ENCODE measurements at regions not wholly inside any gene's neighbourhood (a gene's known extent, or its start where the extent isn't known, plus 50 kb on each side); places are given as distances from the start of the nearest gene placed in this dataset.
A peak's percentile ranks its signal among the peaks of the same experiment; 100 is the strongest.

DNA sequence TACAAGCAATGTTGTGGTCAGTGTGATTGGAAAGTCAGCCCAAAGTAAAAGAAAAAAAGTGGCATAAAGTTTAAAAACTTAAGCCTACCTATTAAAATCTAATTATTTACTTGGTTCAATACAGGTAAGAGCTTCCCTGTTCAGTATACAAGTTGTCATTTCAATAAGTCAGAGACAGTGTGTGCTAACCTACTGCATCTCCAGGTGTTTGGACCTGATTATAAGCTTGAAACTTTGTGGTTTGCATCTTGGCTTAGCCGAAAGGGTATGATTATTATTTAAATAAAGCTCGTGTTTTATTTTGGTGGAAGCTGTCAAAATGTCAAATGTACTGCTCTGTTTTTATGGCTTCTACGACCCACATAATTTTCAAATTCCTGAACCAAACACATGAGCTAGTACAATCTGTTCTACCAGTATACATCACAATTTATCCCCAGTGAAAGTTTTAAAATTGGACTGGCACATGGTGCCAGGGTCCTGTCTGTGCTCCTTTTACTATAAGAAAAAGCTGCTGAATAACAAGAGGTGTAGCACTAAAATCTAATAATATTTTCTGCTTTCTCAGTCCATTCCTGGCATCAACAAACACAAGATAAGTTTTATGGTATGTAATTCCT lies 103.9 kb upstream of the ANO3 start:
- H3K4me1 ChIP-seq (ENCODE audit: control insufficient read depth in 5 of 5, insufficient read depth in 5 of 5, low read length in 5 of 5), result no peaks in the 10 kb centered on the region
- no peak overlapping the region for H3K9ac ChIP-seq (ENCODE audit: insufficient read depth in 1 of 2, low read length in 2 of 2)
- H3K4me3 ChIP-seq, result no peak overlapping the region
- 16 to 77% methylated on average over 3 of the region's 3 CpGs for WGBS, 2 donors
- ATAC-seq (ENCODE audit: insufficient read depth, low FRiP score) (no peak), DNase-seq (no peak)
- H3K27ac ChIP-seq (ENCODE audit: low read depth in 1 of 2, low read length in 1 of 2), result no peak overlapping the region
- H3K27me3 ChIP-seq (ENCODE audit: control insufficient read depth in 3 of 3, insufficient read depth in 3 of 3, low read length in 2 of 3), result no peaks in the 10 kb centered on the region
- H3K9me3 ChIP-seq (ENCODE audit: control insufficient read depth in 4 of 4, insufficient read depth in 3 of 4, low read length in 3 of 4), result peaks cover 0 to 3% (median 0%) of the 10 kb centered on the region in 4 donors
- TF ChIP-seq, protein P1, sequence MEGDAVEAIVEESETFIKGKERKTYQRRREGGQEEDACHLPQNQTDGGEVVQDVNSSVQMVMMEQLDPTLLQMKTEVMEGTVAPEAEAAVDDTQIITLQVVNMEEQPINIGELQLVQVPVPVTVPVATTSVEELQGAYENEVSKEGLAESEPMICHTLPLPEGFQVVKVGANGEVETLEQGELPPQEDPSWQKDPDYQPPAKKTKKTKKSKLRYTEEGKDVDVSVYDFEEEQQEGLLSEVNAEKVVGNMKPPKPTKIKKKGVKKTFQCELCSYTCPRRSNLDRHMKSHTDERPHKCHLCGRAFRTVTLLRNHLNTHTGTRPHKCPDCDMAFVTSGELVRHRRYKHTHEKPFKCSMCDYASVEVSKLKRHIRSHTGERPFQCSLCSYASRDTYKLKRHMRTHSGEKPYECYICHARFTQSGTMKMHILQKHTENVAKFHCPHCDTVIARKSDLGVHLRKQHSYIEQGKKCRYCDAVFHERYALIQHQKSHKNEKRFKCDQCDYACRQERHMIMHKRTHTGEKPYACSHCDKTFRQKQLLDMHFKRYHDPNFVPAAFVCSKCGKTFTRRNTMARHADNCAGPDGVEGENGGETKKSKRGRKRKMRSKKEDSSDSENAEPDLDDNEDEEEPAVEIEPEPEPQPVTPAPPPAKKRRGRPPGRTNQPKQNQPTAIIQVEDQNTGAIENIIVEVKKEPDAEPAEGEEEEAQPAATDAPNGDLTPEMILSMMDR (IDR thresholded peaks at IDR 0.05; ENCODE audit: control extremely low read depth, extremely low read depth), result no peak
- no peaks in the 10 kb centered on the region for H3K36me3 ChIP-seq (ENCODE audit: control insufficient read depth in 4 of 4, insufficient read depth in 4 of 4, low read length in 4 of 4)

DNA sequence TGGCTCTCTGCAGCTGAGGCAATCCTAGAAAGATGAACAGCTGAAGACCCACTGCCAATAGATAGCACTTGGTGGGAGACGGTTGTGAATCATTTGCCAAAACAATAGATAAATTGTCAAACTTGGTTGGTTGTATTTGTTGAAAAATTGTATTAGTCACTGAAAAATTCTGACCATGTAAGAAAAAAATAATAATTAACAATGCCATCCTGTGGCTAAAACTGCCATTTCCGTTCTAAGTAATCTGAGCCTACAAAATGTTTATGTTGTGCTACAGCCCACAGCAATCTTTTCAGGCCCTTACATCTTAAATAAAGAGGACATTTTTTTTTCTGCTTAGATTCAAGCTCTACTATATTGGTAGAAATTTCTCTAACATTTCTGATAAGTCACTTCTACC lies 103.2 kb upstream of the ANO3 start:
- 76% methylated on average over 2 of the region's 2 CpGs for WGBS, 2 donors
- TF ChIP-seq, protein P1 (IDR thresholded peaks at IDR 0.05; ENCODE audit: control extremely low read depth, extremely low read depth), result no peak
- H3K9ac ChIP-seq (ENCODE audit: insufficient read depth in 1 of 2, low read length in 2 of 2), result no peak overlapping the region

DNA sequence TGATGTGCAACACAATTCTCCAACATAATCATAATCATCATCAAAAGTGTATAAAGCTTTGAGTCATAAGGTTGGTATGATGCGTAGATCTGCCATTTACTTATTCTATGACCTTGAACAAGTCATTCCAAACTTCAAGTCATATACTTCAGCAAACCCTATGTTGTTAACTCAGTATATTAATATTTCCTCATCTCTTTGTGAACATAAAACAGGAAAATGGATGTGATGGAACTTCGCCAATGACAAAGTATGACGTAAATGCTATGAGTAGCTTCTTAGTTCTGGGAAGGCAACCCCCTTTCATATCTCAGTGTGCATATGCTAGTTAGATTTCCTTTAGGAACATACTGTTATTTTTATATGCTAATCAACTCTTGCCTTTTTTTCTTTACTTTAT lies 102.7 kb upstream of the ANO3 start:
- H3K9ac ChIP-seq (ENCODE audit: insufficient read depth in 1 of 2, low read length in 2 of 2), result no peak overlapping the region
- TF ChIP-seq, protein P1 (IDR thresholded peaks at IDR 0.05; ENCODE audit: control extremely low read depth, extremely low read depth), result no peak

More for the DNA sequence above, 103.2 kb upstream of the ANO3 start:
- Histone ChIP-seq H3K36me3 (ENCODE audit: control insufficient read depth in 4 of 4, insufficient read depth in 4 of 4, low read length in 4 of 4) (no peaks in the 10 kb centered on the region), H3K27ac (ENCODE audit: low read depth in 1 of 2, low read length in 1 of 2) (no peak overlapping the region), H3K9me3 (ENCODE audit: control insufficient read depth in 4 of 4, insufficient read depth in 3 of 4, low read length in 3 of 4) (peaks cover 0 to under 1% (median 0%) of the 10 kb centered on the region in 4 donors), H3K4me1 (ENCODE audit: control insufficient read depth in 5 of 5, insufficient read depth in 5 of 5, low read length in 5 of 5) (no peaks in the 10 kb centered on the region), H3K4me3 (no peak overlapping the region), H3K27me3 (ENCODE audit: control insufficient read depth in 3 of 3, insufficient read depth in 3 of 3, low read length in 2 of 3) (no peaks in the 10 kb centered on the region)
- DNase-seq, result peak in 2 of 3 donors; percentile 18 to 31
- no peak for ATAC-seq (ENCODE audit: insufficient read depth, low FRiP score)

DNA sequence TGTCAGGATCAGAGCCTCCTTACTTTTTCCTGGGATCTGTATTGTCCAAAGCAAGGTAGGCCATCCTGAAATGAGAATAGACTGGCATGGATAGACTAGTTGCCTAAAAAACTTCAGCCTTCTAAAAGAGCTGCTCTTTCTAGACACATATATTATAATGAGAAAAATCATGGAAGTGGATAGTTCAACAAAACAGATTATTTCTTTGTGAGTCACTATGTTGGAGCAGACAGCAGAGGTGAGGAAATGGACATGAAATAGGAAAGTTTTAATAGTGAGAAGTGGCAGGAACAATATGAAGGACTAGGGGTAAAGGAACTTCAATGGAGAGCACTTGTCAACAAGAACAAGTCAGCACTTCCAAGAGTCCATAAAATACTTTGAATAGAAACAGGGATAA lies 101.9 kb upstream of the ANO3 start:
- no peaks in the 10 kb centered on the region for H3K9me3 ChIP-seq (ENCODE audit: control insufficient read depth in 4 of 4, insufficient read depth in 3 of 4, low read length in 3 of 4)
- ATAC-seq (ENCODE audit: insufficient read depth, low FRiP score), result no peak
- no peaks in the 10 kb centered on the region for H3K27me3 ChIP-seq (ENCODE audit: control insufficient read depth in 3 of 3, insufficient read depth in 3 of 3, low read length in 2 of 3)
- H3K4me1 ChIP-seq (ENCODE audit: control insufficient read depth in 5 of 5, insufficient read depth in 5 of 5, low read length in 5 of 5), result no peaks in the 10 kb centered on the region
- H3K9ac ChIP-seq (ENCODE audit: insufficient read depth in 1 of 2, low read length in 2 of 2), result no peak overlapping the region
- H3K4me3 ChIP-seq, result no peak overlapping the region
- TF ChIP-seq, protein P1 (IDR thresholded peaks at IDR 0.05; ENCODE audit: control extremely low read depth, extremely low read depth), result no peak
- H3K27ac ChIP-seq (ENCODE audit: low read depth in 1 of 2, low read length in 1 of 2), result no peak overlapping the region
- H3K36me3 ChIP-seq (ENCODE audit: control insufficient read depth in 4 of 4, insufficient read depth in 4 of 4, low read length in 4 of 4), result no peaks in the 10 kb centered on the region
- no peak for DNase-seq

More for the DNA sequence above, 102.7 kb upstream of the ANO3 start:
- DNase-seq, result peak in 2 of 3 donors; percentile 49 to 79
- no peak for ATAC-seq (ENCODE audit: insufficient read depth, low FRiP score)
- Histone ChIP-seq H3K4me3 (no peak overlapping the region), H3K9me3 (ENCODE audit: control insufficient read depth in 4 of 4, insufficient read depth in 3 of 4, low read length in 3 of 4) (no peaks in the 10 kb centered on the region), H3K27me3 (ENCODE audit: control insufficient read depth in 3 of 3, insufficient read depth in 3 of 3, low read length in 2 of 3) (no peaks in the 10 kb centered on the region), H3K36me3 (ENCODE audit: control insufficient read depth in 4 of 4, insufficient read depth in 4 of 4, low read length in 4 of 4) (no peaks in the 10 kb centered on the region), H3K4me1 (ENCODE audit: control insufficient read depth in 5 of 5, insufficient read depth in 5 of 5, low read length in 5 of 5) (no peaks in the 10 kb centered on the region), H3K27ac (ENCODE audit: low read depth in 1 of 2, low read length in 1 of 2) (no peak overlapping the region)
- WGBS, 2 donors, result 61 to 68% methylated on average over 3 of the region's 3 CpGs
